Forelimb muscle (tissue), 1 donor: ENCODE measurements at regions not wholly inside any gene's neighbourhood (a gene's known extent, or its start where the extent isn't known, plus 50 kb on each side); places are given as distances from the start of the nearest gene placed in this dataset.
A peak's percentile ranks its signal among the peaks of the same experiment; 100 is the strongest.

Experiments
- DNase-seq: peaks from one replicate; pipeline ENCODE4 v3.0.0-alpha.2; 2013; ENCODE audit warnings: low read depth

DNA sequence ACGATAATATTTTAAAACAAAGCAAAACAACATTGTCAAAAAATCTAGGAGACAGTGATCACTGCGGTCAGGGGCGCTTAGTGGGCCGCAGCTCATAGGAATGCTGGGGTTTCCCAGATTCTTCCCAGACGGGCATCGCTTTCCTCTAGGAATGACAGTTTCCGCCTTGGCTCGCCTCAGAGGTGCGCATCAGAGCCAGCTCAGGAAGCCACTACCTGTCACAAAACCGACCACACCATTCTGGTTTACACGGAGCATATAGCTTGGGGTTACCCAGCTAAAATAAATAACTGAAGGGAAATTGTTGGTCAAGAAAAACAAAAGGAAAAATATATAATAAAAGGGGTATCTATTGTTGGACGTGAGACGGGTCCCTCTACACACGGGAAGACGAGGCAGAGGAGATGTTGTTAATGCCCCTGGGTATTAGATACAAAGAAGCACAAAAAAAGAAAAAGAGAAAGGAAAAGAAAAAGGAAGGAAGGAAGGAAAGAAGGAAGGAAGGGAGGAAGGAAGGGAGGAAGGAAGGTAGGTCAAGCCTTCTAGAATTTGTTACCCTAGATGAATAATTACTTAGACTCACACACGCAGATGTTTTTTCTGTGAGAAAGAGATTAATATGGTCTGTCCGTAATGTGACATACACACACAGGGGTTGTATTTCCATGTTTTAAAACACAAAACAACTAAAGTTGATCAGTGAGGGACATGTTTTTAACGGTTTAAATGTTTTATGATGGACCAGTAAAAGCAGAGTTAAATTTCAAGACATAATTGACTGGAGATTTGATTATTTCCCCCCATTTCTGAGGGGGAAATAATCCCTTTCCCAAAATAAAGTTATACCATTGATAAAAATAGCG lies 292.4 kb upstream of the NFE2L3 start:
- DNase-seq: no peak

GRCh38 chr7:25860275-25861163 lies 291.5 kb upstream of the NFE2L3 start:
- no peak for DNase-seq

DNA sequence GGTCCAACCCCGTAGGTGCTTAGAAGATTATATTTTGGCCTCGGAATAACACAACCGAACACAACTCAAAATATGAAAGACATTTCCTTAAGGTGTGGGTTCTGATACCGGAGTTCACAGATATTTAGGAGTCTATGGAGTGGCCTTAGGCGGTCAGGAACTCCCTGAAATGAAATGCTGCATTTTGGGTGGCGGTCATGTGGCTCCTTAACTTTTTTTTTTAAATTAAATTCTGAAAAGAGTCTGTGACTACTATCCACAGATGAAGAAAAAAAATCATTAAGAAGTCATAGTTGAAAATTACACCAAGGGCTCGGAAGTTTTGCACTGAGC lies 290.9 kb upstream of the NFE2L3 start:
- no peak for DNase-seq

DNA sequence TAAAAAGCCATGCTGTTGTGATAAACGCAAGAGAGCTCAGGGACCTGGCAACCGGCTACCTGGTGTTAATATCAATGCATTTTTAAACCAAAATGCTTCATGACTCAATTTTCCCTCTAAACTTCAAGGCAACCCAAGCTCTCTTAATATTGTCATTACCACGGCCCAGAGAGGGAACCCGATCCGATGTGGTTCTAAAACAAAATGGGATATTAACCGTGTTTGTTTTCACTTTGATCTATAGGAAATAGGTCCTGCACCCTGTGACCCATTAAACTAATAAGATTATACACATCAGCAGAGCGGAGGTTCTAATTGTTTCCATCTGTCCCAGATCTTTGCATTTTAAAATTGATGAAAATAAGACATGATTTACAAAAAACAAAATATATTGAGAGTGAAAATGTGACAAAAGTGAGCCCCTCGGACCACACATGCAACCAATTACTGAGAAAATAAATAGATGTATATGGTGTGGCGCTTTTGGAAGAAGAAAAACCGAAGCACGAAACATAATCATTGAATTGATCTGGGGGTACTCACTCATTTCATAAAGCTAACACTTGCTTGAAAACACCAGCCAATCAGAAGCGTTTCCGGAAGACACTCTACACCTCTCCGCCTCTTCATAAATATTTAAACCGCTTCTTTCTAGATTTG lies 290.3 kb upstream of the NFE2L3 start:
- no peak for DNase-seq

- DNase-seq: peak; percentile 98
These were observed 289.6 kb upstream of the NFE2L3 start for GRCh38 chr7:25862261-25863004.

- no peak for DNase-seq
These were observed 288.8 kb upstream of the NFE2L3 start for GRCh38 chr7:25863005-25863728.

- no peak for DNase-seq
These were observed 288.3 kb upstream of the NFE2L3 start for GRCh38 chr7:25863729-25864110.

- DNase-seq: no peak
These were observed 287.5 kb upstream of the NFE2L3 start for GRCh38 chr7:25864511-25864910.

- DNase-seq: no peak
These were observed 286.9 kb upstream of the NFE2L3 start for GRCh38 chr7:25864943-25865751.

GRCh38 chr7:25868509-25868908 lies 283.5 kb upstream of the NFE2L3 start:
- DNase-seq: no peak

- no peak for DNase-seq
These were observed 281.4 kb upstream of the NFE2L3 start for GRCh38 chr7:25870574-25870973.

DNA sequence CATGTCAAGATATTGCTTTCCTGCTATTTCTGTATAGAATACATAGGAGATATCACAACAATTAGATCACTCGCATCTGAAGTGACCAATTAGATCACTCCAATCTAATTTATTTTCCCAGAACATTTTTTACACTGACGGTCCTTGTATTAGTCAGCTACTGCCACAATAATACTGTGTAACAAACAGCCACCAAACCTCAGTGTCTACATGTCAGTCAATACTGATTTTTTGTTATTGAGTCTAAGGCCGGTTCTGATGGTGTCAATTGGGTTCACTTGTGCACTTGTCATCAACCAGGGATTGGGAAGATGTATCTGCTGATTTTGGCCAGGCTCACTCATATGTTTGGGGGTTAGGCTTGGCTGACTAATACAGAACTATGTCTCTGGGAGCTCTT lies 275.9 kb upstream of the NFE2L3 start:
- no peak for DNase-seq

GRCh38 chr7:25877802-25878789 lies 273.9 kb upstream of the NFE2L3 start:
- no peak for DNase-seq

DNA sequence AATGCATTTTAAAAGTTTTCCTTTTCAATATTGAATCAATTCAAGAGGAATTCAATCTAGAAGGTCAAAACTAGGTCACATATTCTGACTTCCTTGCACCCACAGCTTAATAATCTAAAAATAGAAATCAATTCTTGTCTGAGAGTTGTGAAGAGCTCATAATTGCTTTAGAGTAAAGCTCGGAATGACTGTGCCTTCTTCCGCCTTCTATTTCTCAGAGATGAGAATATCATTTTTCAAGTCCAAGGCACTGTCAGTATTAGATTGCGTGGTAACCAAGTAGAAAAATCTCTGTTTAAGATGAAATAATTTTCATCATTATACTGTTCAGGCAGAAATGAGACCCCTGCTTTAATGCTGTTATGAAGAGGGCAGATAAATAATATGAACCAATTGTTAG lies 272.2 kb upstream of the NFE2L3 start:
- DNase-seq: no peak

- no peak for DNase-seq
These were observed 270.5 kb upstream of the NFE2L3 start for GRCh38 chr7:25881317-25882037.

- no peak for DNase-seq
These were observed 269.7 kb upstream of the NFE2L3 start for GRCh38 chr7:25882151-25882773.

- no peak for DNase-seq
These were observed 267.7 kb upstream of the NFE2L3 start for GRCh38 chr7:25884265-25884828.
